ENCODE measurements at regions not wholly inside any gene's neighbourhood (a gene's known extent, or its start where the extent isn't known, plus 50 kb on each side); places are given as distances from the start of the nearest gene placed in this dataset.

DNA sequence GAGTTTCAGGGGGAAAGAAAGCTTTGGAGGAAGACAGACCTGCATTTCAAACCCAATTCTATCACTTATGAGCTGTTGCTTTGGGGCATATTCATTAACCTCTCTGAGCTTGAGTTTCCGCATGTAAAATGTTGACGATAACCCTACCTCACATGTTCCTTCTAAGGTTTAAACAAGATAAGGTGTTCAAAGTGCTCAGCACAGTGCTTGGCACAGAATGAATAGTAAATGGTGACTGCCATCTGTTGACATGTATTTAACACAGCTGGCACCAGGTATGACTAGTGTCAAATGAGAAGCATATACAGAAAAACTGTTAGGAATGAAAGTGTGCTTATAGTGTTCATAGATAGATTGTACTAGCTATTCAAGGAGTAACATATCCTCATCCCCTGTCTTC lies 155.5 kb downstream of the PTGER3 start:
- no peak for TF ChIP-seq FOXA1 (IDR thresholded peaks at IDR 0.05)
- no peak for TF ChIP-seq SP1 (IDR thresholded peaks at IDR 0.05)
- no peak for TF ChIP-seq L3MBTL2 (conservative IDR thresholded peaks at IDR 0.05)
- no peak for TF ChIP-seq CTBP1 (IDR thresholded peaks at IDR 0.05; ENCODE audit: borderline replicate concordance)
- no peak for TF ChIP-seq ELF4 (IDR thresholded peaks at IDR 0.05)
- TF ChIP-seq FOXM1 (IDR thresholded peaks at IDR 0.05; ENCODE audit: borderline replicate concordance): no peak
- TF ChIP-seq ZNF384 (IDR thresholded peaks at IDR 0.05): no peak
- no peak for TF ChIP-seq BHLHE40 (IDR thresholded peaks at IDR 0.05; ENCODE audit: borderline replicate concordance)
- no peak for TF ChIP-seq LEF1 (IDR thresholded peaks at IDR 0.05; ENCODE audit: borderline replicate concordance)
- no peak for TF ChIP-seq TARDBP (IDR thresholded peaks at IDR 0.05)
- TF ChIP-seq SUZ12 (IDR thresholded peaks at IDR 0.05): no peak
- no peak for TF ChIP-seq NFRKB (IDR thresholded peaks at IDR 0.05)

Data from HEK293T (cell line).